ENCODE measurements at regions not wholly inside any gene's neighbourhood (a gene's known extent, or its start where the extent isn't known, plus 50 kb on each side); places are given as distances from the start of the nearest gene placed in this dataset.

DNA sequence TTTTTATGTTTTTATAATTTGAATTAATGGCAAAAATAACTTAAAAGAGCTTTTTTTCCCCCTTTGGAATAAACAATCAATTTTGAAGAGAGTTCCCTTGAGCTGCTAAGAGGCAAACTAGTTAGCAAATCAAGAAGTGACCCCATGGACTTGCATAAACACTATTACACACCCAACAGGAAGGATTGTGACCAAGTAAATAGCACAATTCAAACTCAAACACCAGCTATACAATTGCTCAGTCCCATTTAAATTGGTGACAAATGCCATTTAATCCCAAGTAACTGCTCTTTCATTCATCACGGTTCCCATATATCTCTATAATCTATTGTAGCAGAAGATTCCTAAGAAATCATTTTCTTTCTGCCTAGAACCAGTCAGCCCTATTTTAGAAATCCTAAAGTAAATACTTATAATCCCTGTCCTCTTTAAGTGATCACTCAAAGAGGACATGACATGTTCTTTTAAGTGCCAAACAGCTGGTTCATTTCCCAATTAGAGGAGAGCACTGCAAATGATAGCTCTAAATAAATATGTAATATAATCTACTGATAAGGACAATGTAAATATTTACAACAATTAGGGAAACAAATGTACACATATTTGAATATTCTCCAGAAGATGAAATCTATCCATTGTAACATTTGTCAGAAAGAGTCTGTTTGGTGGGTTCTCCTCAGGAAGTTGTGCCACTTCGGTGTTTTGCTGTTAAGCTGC is 137.8 kb upstream of the ADAMTS9 start:
- POLR2A ChIA-PET: no interaction called here
- RAD21 ChIA-PET (ENCODE audit: low non-redundant PET in 1 of 2, low total read pairs in 2 of 2, uncharacterized antibody in 2 of 2, unreplicated experiment in 2 of 2): no interaction called here
- BruUV-seq (replicated peaks): no TSS peak

DNA sequence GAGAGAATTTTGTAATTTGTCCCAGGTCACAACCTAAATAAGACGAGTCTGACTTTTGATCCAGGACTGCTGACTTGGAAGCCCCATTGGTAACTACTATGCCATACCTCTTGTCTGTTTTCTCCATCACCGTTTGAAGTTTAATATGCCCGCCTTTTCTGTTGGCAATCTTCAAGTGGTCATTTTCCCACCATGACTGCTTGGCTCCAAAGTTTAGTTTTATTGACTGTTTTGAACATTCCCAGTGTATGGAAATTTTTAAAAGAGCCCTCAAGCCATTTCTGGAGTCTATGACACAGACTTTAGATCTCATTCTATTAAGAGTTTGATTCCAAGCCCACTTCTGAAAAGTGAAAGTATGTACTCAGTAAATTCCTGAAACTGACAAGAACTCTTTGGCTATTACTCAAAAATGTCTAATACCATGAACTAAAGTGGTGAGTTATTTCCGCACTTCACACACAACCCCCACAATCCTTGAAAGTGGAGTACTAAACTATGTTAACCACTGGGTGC is 136.7 kb upstream of the ADAMTS9 start:
- RAD21 ChIA-PET (ENCODE audit: low non-redundant PET in 1 of 2, low total read pairs in 2 of 2, uncharacterized antibody in 2 of 2, unreplicated experiment in 2 of 2): no interaction called here
- POLR2A ChIA-PET: no interaction called here
- TF ChIP-seq, protein P1, sequence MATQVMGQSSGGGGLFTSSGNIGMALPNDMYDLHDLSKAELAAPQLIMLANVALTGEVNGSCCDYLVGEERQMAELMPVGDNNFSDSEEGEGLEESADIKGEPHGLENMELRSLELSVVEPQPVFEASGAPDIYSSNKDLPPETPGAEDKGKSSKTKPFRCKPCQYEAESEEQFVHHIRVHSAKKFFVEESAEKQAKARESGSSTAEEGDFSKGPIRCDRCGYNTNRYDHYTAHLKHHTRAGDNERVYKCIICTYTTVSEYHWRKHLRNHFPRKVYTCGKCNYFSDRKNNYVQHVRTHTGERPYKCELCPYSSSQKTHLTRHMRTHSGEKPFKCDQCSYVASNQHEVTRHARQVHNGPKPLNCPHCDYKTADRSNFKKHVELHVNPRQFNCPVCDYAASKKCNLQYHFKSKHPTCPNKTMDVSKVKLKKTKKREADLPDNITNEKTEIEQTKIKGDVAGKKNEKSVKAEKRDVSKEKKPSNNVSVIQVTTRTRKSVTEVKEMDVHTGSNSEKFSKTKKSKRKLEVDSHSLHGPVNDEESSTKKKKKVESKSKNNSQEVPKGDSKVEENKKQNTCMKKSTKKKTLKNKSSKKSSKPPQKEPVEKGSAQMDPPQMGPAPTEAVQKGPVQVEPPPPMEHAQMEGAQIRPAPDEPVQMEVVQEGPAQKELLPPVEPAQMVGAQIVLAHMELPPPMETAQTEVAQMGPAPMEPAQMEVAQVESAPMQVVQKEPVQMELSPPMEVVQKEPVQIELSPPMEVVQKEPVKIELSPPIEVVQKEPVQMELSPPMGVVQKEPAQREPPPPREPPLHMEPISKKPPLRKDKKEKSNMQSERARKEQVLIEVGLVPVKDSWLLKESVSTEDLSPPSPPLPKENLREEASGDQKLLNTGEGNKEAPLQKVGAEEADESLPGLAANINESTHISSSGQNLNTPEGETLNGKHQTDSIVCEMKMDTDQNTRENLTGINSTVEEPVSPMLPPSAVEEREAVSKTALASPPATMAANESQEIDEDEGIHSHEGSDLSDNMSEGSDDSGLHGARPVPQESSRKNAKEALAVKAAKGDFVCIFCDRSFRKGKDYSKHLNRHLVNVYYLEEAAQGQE (IDR thresholded peaks at IDR 0.05; ENCODE audit: low read depth): no peak
- no peak for TF ChIP-seq CEBPB (IDR thresholded peaks at IDR 0.05; ENCODE audit: low read depth)
- TF ChIP-seq ZNF274 (IDR thresholded peaks at IDR 0.05; ENCODE audit: low read depth, low read length): no peak
- TF ChIP-seq RAD21 (IDR thresholded peaks at IDR 0.05; ENCODE audit: low read depth): no peak
- TF ChIP-seq SIN3A (IDR thresholded peaks at IDR 0.05; ENCODE audit: low read depth): no peak
- no peak for TF ChIP-seq YY1 (IDR thresholded peaks at IDR 0.05; ENCODE audit: extremely low read depth, insufficient replicate concordance, low read depth, low read length)
- TF ChIP-seq FOSL1 (IDR thresholded peaks at IDR 0.05; ENCODE audit: low read depth): no peak
- TF ChIP-seq, protein P2, sequence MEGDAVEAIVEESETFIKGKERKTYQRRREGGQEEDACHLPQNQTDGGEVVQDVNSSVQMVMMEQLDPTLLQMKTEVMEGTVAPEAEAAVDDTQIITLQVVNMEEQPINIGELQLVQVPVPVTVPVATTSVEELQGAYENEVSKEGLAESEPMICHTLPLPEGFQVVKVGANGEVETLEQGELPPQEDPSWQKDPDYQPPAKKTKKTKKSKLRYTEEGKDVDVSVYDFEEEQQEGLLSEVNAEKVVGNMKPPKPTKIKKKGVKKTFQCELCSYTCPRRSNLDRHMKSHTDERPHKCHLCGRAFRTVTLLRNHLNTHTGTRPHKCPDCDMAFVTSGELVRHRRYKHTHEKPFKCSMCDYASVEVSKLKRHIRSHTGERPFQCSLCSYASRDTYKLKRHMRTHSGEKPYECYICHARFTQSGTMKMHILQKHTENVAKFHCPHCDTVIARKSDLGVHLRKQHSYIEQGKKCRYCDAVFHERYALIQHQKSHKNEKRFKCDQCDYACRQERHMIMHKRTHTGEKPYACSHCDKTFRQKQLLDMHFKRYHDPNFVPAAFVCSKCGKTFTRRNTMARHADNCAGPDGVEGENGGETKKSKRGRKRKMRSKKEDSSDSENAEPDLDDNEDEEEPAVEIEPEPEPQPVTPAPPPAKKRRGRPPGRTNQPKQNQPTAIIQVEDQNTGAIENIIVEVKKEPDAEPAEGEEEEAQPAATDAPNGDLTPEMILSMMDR (IDR thresholded peaks at IDR 0.05 in 2 of 3, conservative IDR thresholded peaks at IDR 0.05 in 1 of 3; ENCODE audit: borderline replicate concordance in 1 of 3, insufficient read depth in 1 of 3, low read depth in 2 of 3, low read length in 2 of 3): no peak
- TF ChIP-seq POLR2A (IDR thresholded peaks at IDR 0.05; ENCODE audit: borderline replicate concordance, extremely low read depth, insufficient read depth, insufficient read length): no peak
- TF ChIP-seq, protein P3, sequence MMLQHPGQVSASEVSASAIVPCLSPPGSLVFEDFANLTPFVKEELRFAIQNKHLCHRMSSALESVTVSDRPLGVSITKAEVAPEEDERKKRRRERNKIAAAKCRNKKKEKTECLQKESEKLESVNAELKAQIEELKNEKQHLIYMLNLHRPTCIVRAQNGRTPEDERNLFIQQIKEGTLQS (IDR thresholded peaks at IDR 0.05): no peak
- no peak for TF ChIP-seq EZH2phosphoT487 (IDR thresholded peaks at IDR 0.05; ENCODE audit: borderline replicate concordance)
- TF ChIP-seq JUND (IDR thresholded peaks at IDR 0.05): no peak
- no peak for TF ChIP-seq ELF1 (IDR thresholded peaks at IDR 0.05; ENCODE audit: borderline replicate concordance, low read depth)
- no peak for TF ChIP-seq EZH2 (IDR thresholded peaks at IDR 0.05)
- TF ChIP-seq ZFX (IDR thresholded peaks at IDR 0.05): no peak
- H4K20me1 ChIP-seq (ENCODE audit: insufficient read depth): no peaks in the 10 kb centered on the region
- DNase-seq (ENCODE audit: low read depth, low spot score): no peak
- no peak overlapping the region for H3K4me2 ChIP-seq (ENCODE audit: low read length)
- H3K79me2 ChIP-seq (ENCODE audit: insufficient read depth, low read length): no peaks in the 10 kb centered on the region
- no peaks in the 10 kb centered on the region for H3K9me3 ChIP-seq (ENCODE audit: control insufficient read depth in 1 of 2, insufficient read depth in 1 of 2, low read depth in 1 of 2, low read length in 2 of 2)
- H3K4me3 ChIP-seq (replicated peaks in 1 of 2; ENCODE audit: low read depth in 1 of 2, low read length in 2 of 2): no peak overlapping the region
- no peaks in the 10 kb centered on the region for H3K4me1 ChIP-seq (ENCODE audit: control insufficient read depth in 1 of 2, insufficient read depth in 2 of 2, low read length in 2 of 2)
- no peaks in the 10 kb centered on the region for H3K36me3 ChIP-seq (ENCODE audit: control insufficient read depth in 1 of 2, insufficient read depth in 2 of 2, low read length in 2 of 2)
- H3K9me2 ChIP-seq (ENCODE audit: insufficient read depth): no peaks in the 10 kb centered on the region
- intact Hi-C loops (cut with micrococcal nuclease): no loop called here
- H2AFZ ChIP-seq (ENCODE audit: low read depth, low read length, poor library complexity, severe bottlenecking): no peak overlapping the region
- ATAC-seq: no peak
- CTCF ChIA-PET: no interaction called here
- H3K27me3 ChIP-seq (ENCODE audit: insufficient read depth, low read length): 0 out of 2 replicates have a peak, but pooled peaks cover 5% of the 10 kb centered on the region
- BruUV-seq (replicated peaks): no TSS peak
- no peak overlapping the region for H3K27ac ChIP-seq (ENCODE audit: low read depth, low read length)
- H3K9ac ChIP-seq (ENCODE audit: low read length): no peak overlapping the region

More for the DNA sequence above, 137.8 kb upstream of the ADAMTS9 start:
- no peak overlapping the region for H2AFZ ChIP-seq (ENCODE audit: low read depth, low read length, poor library complexity, severe bottlenecking)
- H3K4me2 ChIP-seq (ENCODE audit: low read length): no peak overlapping the region
- H3K4me3 ChIP-seq (replicated peaks in 1 of 2; ENCODE audit: low read depth in 1 of 2, low read length in 2 of 2): no peak overlapping the region
- TF ChIP-seq RAD21 (IDR thresholded peaks at IDR 0.05; ENCODE audit: low read depth): no peak
- TF ChIP-seq ELF1 (IDR thresholded peaks at IDR 0.05; ENCODE audit: borderline replicate concordance, low read depth): no peak
- H4K20me1 ChIP-seq (ENCODE audit: insufficient read depth): no peaks in the 10 kb centered on the region
- H3K9me3 ChIP-seq (ENCODE audit: control insufficient read depth in 1 of 2, insufficient read depth in 1 of 2, low read depth in 1 of 2, low read length in 2 of 2): no peaks in the 10 kb centered on the region
- DNase-seq (ENCODE audit: low read depth, low spot score) (no peak), ATAC-seq (no peak)
- 0 out of 2 replicates have a peak, but pooled peaks cover 5% of the 10 kb centered on the region for H3K27me3 ChIP-seq (ENCODE audit: insufficient read depth, low read length)
- no peaks in the 10 kb centered on the region for H3K4me1 ChIP-seq (ENCODE audit: control insufficient read depth in 1 of 2, insufficient read depth in 2 of 2, low read length in 2 of 2)
- intact Hi-C loops (cut with micrococcal nuclease): no loop called here
- CTCF ChIA-PET: no interaction called here
- no peak overlapping the region for H3K27ac ChIP-seq (ENCODE audit: low read depth, low read length)
- H3K79me2 ChIP-seq (ENCODE audit: insufficient read depth, low read length): no peaks in the 10 kb centered on the region
- no peaks in the 10 kb centered on the region for H3K9me2 ChIP-seq (ENCODE audit: insufficient read depth)
- H3K9ac ChIP-seq (ENCODE audit: low read length): no peak overlapping the region
- no peaks in the 10 kb centered on the region for H3K36me3 ChIP-seq (ENCODE audit: control insufficient read depth in 1 of 2, insufficient read depth in 2 of 2, low read length in 2 of 2)
